Ovary (tissue), 3 donors: ENCODE measurements at regions not wholly inside any gene's neighbourhood (a gene's known extent, or its start where the extent isn't known, plus 50 kb on each side); places are given as distances from the start of the nearest gene placed in this dataset.

ENCODE experiments used
- CTCF ChIP-seq, 3 donors: fragments of 450-650 bp in 2 of 3; fragments of 200-600 bp in 1 of 3; IDR thresholded peaks; one replicate each; pipeline versions ENCODE4 v1.5.1 to v1.8.0; 2016 to 2022; ENCODE audit warnings: antibody characterized with exemption in 3 of 3, mild to moderate bottlenecking in 1 of 3
- POLR2A ChIP-seq: fragments of 450-650 bp; IDR thresholded peaks from one replicate; pipeline ENCODE4 v1.6.1; 2017; ENCODE audit warnings: antibody characterized with exemption, mild to moderate bottlenecking, moderate library complexity
- donor health status: DM: no; HTN: no; CAD: no.

- TF ChIP-seq CTCF (IDR thresholded peaks at IDR 0.05), result no peak
- TF ChIP-seq POLR2A, result no peak
Observed at GRCh38 chr14:61197416-61197815, 83.7 kb downstream of the TMEM30B start.
